GM18505 (cell line): ENCODE measurements at regions not wholly inside any gene's neighbourhood (a gene's known extent, or its start where the extent isn't known, plus 50 kb on each side); places are given as distances from the start of the nearest gene placed in this dataset.

Experiments used
- ATAC-seq: cut with Tn5 transposase; IDR thresholded peaks from one replicate; pipeline ENCODE4 v1.9.1; 2021; ENCODE audit not compliant: unreplicated experiment
- POLR2A ChIP-seq: IDR thresholded peaks from 4 replicates; pipeline ENCODE4 v1.6.1; 2011; ENCODE audit warnings: borderline replicate concordance; ENCODE audit not compliant: insufficient read depth, insufficient read length; ENCODE audit errors: extremely low read depth

- TF ChIP-seq POLR2A, result no peak
- no peak for ATAC-seq
Observed at GRCh38 chr4:10753856-10754402, 69.4 kb upstream of the CLNK start.

- TF ChIP-seq POLR2A, result no peak
- ATAC-seq, result no peak
Observed at GRCh38 chr4:10753336-10753735, 68.8 kb upstream of the CLNK start.

- TF ChIP-seq POLR2A, result no peak
- ATAC-seq, result no peak
Observed at GRCh38 chr4:10750714-10751113, 66.1 kb upstream of the CLNK start.

GRCh38 chr4:10747186-10747585, 62.6 kb upstream of the CLNK start:
- TF ChIP-seq POLR2A, result no peak
- ATAC-seq, result peak; percentile 58

DNA sequence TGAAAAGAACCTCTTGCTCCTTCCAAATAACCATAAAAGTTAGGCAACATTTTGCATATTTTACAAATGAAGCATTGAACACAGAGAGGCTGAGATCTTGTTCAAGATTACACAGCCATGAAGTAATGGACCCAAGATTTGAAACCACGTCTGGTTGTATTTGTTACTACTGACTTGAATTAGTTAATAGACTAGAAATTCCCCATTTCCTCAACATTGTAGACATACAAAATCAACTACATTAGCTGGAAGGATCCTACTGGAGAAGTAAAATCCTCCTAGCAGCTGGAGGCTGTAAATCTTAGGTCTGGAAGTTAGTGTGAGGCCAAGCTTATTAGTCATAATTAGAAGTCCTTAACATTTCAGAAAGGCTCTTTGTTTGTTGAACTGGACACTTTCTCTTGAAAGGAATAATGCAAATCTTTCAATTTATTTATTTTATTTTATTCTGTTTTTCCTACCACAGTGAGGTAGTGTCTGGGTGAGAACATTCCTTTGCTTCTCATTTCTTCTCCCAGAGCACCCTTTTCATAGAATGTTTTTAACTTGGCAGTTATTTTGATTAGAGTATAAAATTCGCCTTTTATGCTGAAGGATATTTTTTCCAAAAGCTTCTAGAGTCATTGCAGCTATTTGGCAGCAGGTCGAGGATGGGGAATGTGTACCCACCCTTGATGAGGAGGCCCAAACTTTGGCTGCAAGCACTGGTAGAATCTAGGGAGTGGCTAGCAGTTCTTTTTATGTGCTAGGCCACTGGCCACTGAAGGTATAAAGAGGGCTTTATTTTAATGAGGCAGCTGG, 62.0 kb upstream of the CLNK start:
- TF ChIP-seq POLR2A, result no peak
- ATAC-seq, result no peak

DNA sequence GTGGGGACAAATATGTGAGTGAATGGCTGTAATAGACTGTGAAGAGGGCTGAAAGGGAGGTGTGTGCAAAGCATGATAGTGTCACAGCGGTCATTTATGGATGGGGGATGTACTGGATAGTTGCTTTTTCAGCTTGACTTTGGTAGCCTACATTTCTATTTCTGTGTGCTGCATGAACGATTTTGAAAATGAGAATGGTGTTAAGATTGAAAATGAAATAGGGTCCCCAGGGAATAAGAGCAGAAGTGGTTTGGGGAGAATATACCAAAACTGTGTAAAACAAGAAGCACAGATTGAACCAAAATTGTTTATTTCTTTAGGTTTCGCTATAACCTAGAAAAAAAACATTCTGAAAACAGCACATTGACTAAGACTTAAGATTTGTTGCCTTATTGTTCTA, 58.8 kb upstream of the CLNK start:
- no peak for TF ChIP-seq POLR2A
- ATAC-seq, result peak; percentile 59

- peak; percentile 45 for ATAC-seq
- no peak for TF ChIP-seq POLR2A
Observed at GRCh38 chr4:10741961-10742699, 57.6 kb upstream of the CLNK start.

DNA sequence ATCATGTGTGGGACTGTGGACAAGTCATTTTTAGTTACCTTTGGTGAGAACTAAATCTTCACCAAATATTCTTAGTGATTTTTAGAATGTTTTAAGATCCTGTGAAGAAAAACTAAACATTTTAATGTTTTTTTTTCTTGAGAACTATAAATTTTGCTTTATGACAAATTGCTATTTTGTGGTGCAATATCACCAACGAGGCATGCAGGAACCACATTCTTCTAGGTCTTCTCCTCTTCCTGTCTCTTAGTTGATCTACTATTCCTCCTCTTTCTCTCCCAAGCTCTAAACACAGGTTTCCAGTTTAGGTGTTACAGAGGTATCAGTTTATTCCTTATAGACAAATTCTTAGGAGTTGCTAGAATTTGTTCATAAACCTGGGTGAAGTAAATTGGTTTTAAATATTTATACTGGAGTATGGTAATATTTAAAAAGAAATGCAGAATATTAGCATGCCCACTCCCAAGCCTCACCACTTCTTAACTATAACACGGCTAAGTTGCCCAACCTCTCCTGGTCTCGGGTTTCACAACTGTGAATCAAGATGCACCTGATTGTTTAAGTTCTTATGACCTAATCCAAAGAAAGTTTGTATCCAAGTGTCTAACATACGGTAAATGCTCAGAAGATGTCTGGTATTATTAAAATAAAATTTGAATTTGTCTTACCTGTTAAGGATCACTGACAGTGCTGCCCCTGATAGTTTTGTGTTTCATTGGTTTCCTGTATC, 56.5 kb upstream of the CLNK start:
- ATAC-seq, result no peak
- TF ChIP-seq POLR2A, result no peak

DNA sequence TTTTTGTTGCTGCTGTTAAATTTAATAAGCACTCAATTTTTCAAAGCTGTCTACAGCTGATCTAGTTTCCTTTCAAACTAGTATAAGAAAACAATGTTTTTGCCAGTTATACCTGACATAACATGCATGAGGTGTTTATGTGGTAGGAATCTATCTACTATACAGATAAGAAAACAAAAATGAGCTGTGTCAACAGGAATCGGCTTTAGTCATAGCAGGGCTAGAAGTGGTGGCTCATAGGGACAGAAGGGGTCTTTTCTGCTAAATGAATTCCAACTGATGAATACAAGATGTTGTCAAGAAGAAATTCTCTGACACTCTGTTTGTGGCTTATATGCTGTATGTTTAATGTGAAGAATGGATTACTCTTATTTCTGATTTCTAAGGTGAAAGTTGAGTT, 55.7 kb upstream of the CLNK start:
- no peak for ATAC-seq
- no peak for TF ChIP-seq POLR2A

DNA sequence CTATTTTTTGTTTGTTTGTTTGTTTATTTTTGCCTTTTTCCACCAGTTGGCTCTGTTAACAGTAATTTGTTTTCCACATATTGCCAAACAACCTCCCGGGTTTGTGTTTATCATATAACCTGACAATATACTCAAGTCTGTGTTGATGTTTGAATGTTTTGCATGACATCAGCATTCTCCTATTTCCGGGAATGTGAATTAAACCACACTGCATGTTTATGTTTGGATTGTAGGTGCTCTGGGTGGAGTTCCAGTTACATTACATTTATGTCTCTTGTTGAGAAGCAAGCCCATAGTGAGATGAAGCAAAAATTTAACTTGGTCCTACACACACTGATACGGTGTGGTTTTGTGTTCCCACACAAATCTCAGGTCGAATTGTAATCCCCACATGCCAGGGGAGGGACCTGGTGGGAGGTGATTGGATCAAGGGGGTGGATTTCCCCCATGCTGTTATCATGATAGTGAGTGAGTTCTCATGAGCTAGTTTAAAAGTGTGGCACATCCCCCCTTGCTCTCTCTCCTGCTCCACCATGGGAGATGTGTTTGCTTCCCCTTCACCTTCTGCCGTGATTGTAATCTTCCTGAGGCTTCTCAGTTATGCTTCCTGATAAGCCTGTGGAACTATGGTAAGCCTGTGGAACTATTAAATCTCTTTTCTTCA, 54.4 kb upstream of the CLNK start:
- no peak for ATAC-seq

GRCh38 chr4:10737337-10737736, 52.8 kb upstream of the CLNK start:
- no peak for ATAC-seq
- TF ChIP-seq POLR2A, result no peak

More for the DNA sequence above, 54.4 kb upstream of the CLNK start:
- TF ChIP-seq POLR2A, result no peak

- ATAC-seq, result no peak
Observed at GRCh38 chr4:10736895-10737294, 52.3 kb upstream of the CLNK start.

GRCh38 chr4:10736266-10736665, 51.7 kb upstream of the CLNK start:
- ATAC-seq, result no peak

More at GRCh38 chr4:10736895-10737294, 52.3 kb upstream of the CLNK start:
- no peak for TF ChIP-seq POLR2A

More at GRCh38 chr4:10736266-10736665, 51.7 kb upstream of the CLNK start:
- TF ChIP-seq POLR2A, result no peak
